ENCODE measurements at regions not wholly inside any gene's neighbourhood (a gene's known extent, or its start where the extent isn't known, plus 50 kb on each side); places are given as distances from the start of the nearest gene placed in this dataset.
A peak's percentile ranks its signal among the peaks of the same experiment; 100 is the strongest.

DNA sequence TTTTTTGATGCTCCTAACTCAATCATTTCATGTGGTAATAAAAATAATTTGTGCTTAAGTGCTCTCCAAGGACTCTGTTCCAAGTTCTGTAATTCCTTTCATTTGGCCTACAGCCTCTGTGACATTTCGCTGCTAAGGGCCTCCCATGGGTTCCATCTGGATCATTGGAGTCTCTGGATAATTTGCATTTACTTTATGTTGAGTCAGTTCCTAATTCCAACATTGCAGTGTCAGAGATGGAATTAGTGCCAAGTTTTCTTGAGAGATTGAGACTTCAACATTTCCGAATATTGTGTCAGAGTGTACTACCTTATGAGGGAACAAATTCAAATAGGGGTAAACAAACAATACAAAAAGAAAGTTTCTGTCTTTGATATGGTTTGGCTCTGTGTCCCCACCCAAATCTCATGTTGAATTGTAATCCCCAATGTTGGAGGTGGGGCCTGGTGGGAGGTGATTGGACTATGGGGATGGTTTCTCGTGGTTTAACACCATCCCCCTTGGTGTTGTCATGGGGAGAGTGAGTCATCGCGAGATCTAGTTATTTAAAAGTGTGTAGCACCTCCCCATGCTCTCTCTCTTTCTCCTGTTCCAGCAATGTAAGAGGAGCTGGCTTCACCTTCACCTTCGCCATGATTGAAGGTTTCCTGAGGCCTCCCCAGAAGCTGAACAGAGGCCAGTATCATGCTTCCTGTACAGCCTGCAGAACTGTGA, 244.1 kb upstream of the TBX18 start:
- Histone ChIP-seq H3K9me3 (ENCODE audit: control insufficient read depth, insufficient read depth, low read length) (no peaks in the 10 kb centered on the region), H2AFZ (replicated peaks; ENCODE audit: low read length, poor library complexity) (no peak overlapping the region), H3K27ac (ENCODE audit: insufficient read depth, low read length) (no peak overlapping the region), H3K23ac (ENCODE audit: low read depth, low read length) (no peak overlapping the region), H4K91ac (ENCODE audit: insufficient read depth, low read depth, low read length) (no peak overlapping the region), H3K56ac (ENCODE audit: extremely low read depth, insufficient read depth, low read length) (no peak overlapping the region), H3K4me3 (ENCODE audit: insufficient read depth, low read depth, low read length) (no peak overlapping the region), H3K4ac (ENCODE audit: low read depth, low read length) (no peak overlapping the region), H3K14ac (replicated peaks; ENCODE audit: low read depth, low read length) (no peak overlapping the region), H2AK5ac (ENCODE audit: low read depth, low read length) (no peak overlapping the region), H4K8ac (ENCODE audit: low read depth in 2 of 2, low read length in 2 of 2) (no peak overlapping the region), H3K9ac (ENCODE audit: low read depth, low read length) (no peak overlapping the region), H2BK15ac (ENCODE audit: low read depth, low read length) (no peak overlapping the region), H3K4me2 (ENCODE audit: low read depth, low read length) (no peak overlapping the region), H2BK5ac (ENCODE audit: low read depth, low read length, poor library complexity, severe bottlenecking) (no peak overlapping the region), H3K27me3 (ENCODE audit: control insufficient read depth, insufficient read depth, low read length) (no peaks in the 10 kb centered on the region), H2AK9ac (replicated peaks; ENCODE audit: low read depth, low read length, poor library complexity) (no peak overlapping the region), H4K20me1 (ENCODE audit: insufficient read depth, low read length) (no peaks in the 10 kb centered on the region), H3K4me1 (ENCODE audit: control insufficient read depth, insufficient read depth, low read length) (no peaks in the 10 kb centered on the region), H3K79me1 (ENCODE audit: low read depth in 1 of 2, low read length in 2 of 2) (no peaks in the 10 kb centered on the region), H3K18ac (ENCODE audit: low read depth, low read length) (no peak overlapping the region), H4K5ac (ENCODE audit: low read depth, low read length) (no peak overlapping the region), H2BK120ac (ENCODE audit: low read depth, low read length) (no peak overlapping the region), H3K9me1 (ENCODE audit: insufficient read depth, low read length) (no peaks in the 10 kb centered on the region), H3K36me3 (ENCODE audit: control insufficient read depth, insufficient read depth, low read length) (no peaks in the 10 kb centered on the region), H2BK20ac (ENCODE audit: low read depth, low read length) (no peak overlapping the region)
- CTCF ChIA-PET: no interaction called here
- 60% methylated on average over 2 of the region's 6 CpGs; no CpG with 5 or more reads in 1 of the 2 experiments for WGBS, 2 experiments (ENCODE audit: extremely low coverage in 2 of 2, insufficient read length in 1 of 2)
- no TSS peak for BruUV-seq (replicated peaks)
- DNase-seq: peak; percentile 1
- no peak for ATAC-seq (ENCODE audit: low read depth)
- POLR2A ChIA-PET (ENCODE audit: unreplicated experiment): no interaction called here
- dilution Hi-C loops (cut with HindIII; ENCODE audit: low sequenced_read_pairs, unreplicated experiment) (no loop called here), intact Hi-C loops (cut with micrococcal nuclease) (no loop called here), in situ Hi-C loops (cut with MboI; ENCODE audit: low sequenced_read_pairs) (no loop called here)
- TF ChIP-seq MAFK (IDR thresholded peaks at IDR 0.05; ENCODE audit: low read depth, low read length) (no peak), BHLHE40 (IDR thresholded peaks at IDR 0.05; ENCODE audit: low read depth, low read length) (no peak), RAD21 (IDR thresholded peaks at IDR 0.05; ENCODE audit: low read length) (no peak), USF2 (IDR thresholded peaks at IDR 0.05; ENCODE audit: low read depth, low read length) (no peak), SMC3 (IDR thresholded peaks at IDR 0.05; ENCODE audit: low read depth, low read length) (no peak), FOS (IDR thresholded peaks at IDR 0.05; ENCODE audit: low read depth, low read length) (no peak), CHD1 (IDR thresholded peaks at IDR 0.05; ENCODE audit: low read depth, low read length) (no peak), POLR2A (IDR thresholded peaks at IDR 0.05; ENCODE audit: low read depth, low read length) (no peak), MXI1 (IDR thresholded peaks at IDR 0.05; ENCODE audit: borderline replicate concordance, low read depth, low read length) (no peak), MAZ (IDR thresholded peaks at IDR 0.05; ENCODE audit: borderline replicate concordance, low read depth, low read length) (no peak)
- TF ChIP-seq, protein P1, sequence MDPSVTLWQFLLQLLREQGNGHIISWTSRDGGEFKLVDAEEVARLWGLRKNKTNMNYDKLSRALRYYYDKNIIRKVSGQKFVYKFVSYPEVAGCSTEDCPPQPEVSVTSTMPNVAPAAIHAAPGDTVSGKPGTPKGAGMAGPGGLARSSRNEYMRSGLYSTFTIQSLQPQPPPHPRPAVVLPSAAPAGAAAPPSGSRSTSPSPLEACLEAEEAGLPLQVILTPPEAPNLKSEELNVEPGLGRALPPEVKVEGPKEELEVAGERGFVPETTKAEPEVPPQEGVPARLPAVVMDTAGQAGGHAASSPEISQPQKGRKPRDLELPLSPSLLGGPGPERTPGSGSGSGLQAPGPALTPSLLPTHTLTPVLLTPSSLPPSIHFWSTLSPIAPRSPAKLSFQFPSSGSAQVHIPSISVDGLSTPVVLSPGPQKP (IDR thresholded peaks at IDR 0.05; ENCODE audit: borderline replicate concordance, low read depth, low read length): no peak

Data from IMR-90 (cell line).